ENCODE measurements at regions not wholly inside any gene's neighbourhood (a gene's known extent, or its start where the extent isn't known, plus 50 kb on each side); places are given as distances from the start of the nearest gene placed in this dataset.

DNA sequence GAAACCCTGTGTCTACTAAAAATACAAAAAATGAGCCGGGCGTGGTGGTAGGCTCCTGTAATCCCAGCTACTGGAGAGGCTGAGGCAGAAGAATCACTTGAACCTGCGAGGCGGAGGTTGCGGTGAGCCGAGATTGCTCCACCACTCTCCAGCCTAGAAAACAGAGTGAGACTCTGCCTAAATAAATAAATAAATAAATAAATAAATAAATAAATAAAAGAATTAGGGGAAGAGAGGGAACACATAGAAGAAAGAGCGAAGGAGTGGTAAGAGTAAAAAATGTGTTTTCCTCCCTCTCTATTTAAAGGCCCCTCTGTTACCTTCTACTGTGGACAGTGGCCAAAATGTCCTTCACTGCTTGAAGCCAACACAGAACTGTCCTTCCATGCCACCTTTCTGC, 103.9 kb upstream of the SOX21 start:
- FAIRE-seq (no peak), ATAC-seq (no peak), DNase-seq (ENCODE audit: extremely low read depth in 1 of 4, low spot score in 3 of 4) (no peak)
- TF ChIP-seq ZNF224 (CRISPR knock-in tag; IDR thresholded peaks at IDR 0.05) (no peak), CBX8 (IDR thresholded peaks at IDR 0.05; ENCODE audit: borderline replicate concordance, extremely low read depth, low read depth, low read length, poor library complexity, severe bottlenecking) (no peak)
- TF ChIP-seq, protein P1, sequence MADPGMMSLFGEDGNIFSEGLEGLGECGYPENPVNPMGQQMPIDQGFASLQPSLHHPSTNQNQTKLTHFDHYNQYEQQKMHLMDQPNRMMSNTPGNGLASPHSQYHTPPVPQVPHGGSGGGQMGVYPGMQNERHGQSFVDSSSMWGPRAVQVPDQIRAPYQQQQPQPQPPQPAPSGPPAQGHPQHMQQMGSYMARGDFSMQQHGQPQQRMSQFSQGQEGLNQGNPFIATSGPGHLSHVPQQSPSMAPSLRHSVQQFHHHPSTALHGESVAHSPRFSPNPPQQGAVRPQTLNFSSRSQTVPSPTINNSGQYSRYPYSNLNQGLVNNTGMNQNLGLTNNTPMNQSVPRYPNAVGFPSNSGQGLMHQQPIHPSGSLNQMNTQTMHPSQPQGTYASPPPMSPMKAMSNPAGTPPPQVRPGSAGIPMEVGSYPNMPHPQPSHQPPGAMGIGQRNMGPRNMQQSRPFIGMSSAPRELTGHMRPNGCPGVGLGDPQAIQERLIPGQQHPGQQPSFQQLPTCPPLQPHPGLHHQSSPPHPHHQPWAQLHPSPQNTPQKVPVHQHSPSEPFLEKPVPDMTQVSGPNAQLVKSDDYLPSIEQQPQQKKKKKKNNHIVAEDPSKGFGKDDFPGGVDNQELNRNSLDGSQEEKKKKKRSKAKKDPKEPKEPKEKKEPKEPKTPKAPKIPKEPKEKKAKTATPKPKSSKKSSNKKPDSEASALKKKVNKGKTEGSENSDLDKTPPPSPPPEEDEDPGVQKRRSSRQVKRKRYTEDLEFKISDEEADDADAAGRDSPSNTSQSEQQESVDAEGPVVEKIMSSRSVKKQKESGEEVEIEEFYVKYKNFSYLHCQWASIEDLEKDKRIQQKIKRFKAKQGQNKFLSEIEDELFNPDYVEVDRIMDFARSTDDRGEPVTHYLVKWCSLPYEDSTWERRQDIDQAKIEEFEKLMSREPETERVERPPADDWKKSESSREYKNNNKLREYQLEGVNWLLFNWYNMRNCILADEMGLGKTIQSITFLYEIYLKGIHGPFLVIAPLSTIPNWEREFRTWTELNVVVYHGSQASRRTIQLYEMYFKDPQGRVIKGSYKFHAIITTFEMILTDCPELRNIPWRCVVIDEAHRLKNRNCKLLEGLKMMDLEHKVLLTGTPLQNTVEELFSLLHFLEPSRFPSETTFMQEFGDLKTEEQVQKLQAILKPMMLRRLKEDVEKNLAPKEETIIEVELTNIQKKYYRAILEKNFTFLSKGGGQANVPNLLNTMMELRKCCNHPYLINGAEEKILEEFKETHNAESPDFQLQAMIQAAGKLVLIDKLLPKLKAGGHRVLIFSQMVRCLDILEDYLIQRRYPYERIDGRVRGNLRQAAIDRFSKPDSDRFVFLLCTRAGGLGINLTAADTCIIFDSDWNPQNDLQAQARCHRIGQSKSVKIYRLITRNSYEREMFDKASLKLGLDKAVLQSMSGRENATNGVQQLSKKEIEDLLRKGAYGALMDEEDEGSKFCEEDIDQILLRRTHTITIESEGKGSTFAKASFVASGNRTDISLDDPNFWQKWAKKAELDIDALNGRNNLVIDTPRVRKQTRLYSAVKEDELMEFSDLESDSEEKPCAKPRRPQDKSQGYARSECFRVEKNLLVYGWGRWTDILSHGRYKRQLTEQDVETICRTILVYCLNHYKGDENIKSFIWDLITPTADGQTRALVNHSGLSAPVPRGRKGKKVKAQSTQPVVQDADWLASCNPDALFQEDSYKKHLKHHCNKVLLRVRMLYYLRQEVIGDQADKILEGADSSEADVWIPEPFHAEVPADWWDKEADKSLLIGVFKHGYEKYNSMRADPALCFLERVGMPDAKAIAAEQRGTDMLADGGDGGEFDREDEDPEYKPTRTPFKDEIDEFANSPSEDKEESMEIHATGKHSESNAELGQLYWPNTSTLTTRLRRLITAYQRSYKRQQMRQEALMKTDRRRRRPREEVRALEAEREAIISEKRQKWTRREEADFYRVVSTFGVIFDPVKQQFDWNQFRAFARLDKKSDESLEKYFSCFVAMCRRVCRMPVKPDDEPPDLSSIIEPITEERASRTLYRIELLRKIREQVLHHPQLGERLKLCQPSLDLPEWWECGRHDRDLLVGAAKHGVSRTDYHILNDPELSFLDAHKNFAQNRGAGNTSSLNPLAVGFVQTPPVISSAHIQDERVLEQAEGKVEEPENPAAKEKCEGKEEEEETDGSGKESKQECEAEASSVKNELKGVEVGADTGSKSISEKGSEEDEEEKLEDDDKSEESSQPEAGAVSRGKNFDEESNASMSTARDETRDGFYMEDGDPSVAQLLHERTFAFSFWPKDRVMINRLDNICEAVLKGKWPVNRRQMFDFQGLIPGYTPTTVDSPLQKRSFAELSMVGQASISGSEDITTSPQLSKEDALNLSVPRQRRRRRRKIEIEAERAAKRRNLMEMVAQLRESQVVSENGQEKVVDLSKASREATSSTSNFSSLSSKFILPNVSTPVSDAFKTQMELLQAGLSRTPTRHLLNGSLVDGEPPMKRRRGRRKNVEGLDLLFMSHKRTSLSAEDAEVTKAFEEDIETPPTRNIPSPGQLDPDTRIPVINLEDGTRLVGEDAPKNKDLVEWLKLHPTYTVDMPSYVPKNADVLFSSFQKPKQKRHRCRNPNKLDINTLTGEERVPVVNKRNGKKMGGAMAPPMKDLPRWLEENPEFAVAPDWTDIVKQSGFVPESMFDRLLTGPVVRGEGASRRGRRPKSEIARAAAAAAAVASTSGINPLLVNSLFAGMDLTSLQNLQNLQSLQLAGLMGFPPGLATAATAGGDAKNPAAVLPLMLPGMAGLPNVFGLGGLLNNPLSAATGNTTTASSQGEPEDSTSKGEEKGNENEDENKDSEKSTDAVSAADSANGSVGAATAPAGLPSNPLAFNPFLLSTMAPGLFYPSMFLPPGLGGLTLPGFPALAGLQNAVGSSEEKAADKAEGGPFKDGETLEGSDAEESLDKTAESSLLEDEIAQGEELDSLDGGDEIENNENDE (IDR thresholded peaks at IDR 0.05; ENCODE audit: low read depth, low read length): no peak
- Histone ChIP-seq H3K27ac (ENCODE audit: extremely low read depth, low read depth, low read length) (no peak overlapping the region), H3K9ac (ENCODE audit: insufficient read depth in 1 of 2, low read depth in 2 of 2, low read length in 2 of 2) (no peak overlapping the region), H3K79me2 (ENCODE audit: control insufficient read depth, insufficient read depth, low read length) (no peaks in the 10 kb centered on the region), H3K4me2 (ENCODE audit: insufficient read depth, low read length) (no peak overlapping the region), H4K20me1 (replicated peaks; ENCODE audit: control insufficient read depth, insufficient read depth, low read length) (no peaks in the 10 kb centered on the region), H2AFZ (ENCODE audit: low read depth, low read length) (no peak overlapping the region), H3K9me3 (replicated peaks; ENCODE audit: control insufficient read depth, insufficient read depth, low read depth, low read length) (no peaks in the 10 kb centered on the region), H3K4me3 (no peak overlapping the region), H3K4me1 (replicated peaks in 1 of 2; ENCODE audit: control insufficient read depth in 2 of 2, insufficient read depth in 2 of 2, low read length in 2 of 2) (no peaks in the 10 kb centered on the region), H3K27me3 (ENCODE audit: control insufficient read depth in 2 of 2, insufficient read depth in 2 of 2, low read length in 2 of 2) (peaks cover 0 to under 1% of the 10 kb centered on the region in 2 experiments; a peak in 2 of 5 replicates), H3K36me3 (ENCODE audit: control insufficient read depth, insufficient read depth, low read length) (no peaks in the 10 kb centered on the region), H3K9me1 (ENCODE audit: control insufficient read depth, insufficient read depth, low read length) (no peaks in the 10 kb centered on the region)
- intact Hi-C loops (cut with micrococcal nuclease): no loop called here
- ChIA-PET POLR2A (no interaction called here), CTCF (ENCODE audit: low intra/inter-chr PET ratio) (no interaction called here)
- in situ Hi-C loops (cut with MboI): loop anchor here (5.0 kb wide), 1 partner anchor 84 kb away; no protein-coding TSS in a partner anchor
- 45% methylated on average over 6 of the region's 7 CpGs for WGBS (ENCODE audit: insufficient coverage, low coverage, missing lambda C conversion rate)
- no TSS peak for BruUV-seq (replicated peaks)

Measured in K562 (cell line).